ENCODE measurements at regions not wholly inside any gene's neighbourhood (a gene's known extent, or its start where the extent isn't known, plus 50 kb on each side); places are given as distances from the start of the nearest gene placed in this dataset.

GRCh38 chr1:48051466-48052126 is 54.4 kb upstream of the TRABD2B start:
- peaks cover 33% of the 10 kb centered on the region for H3K27me3 Mint-ChIP-seq (ENCODE audit: low read depth)
- H3K4me1 Mint-ChIP-seq = peaks cover 55% of the 10 kb centered on the region
- H3K27ac Mint-ChIP-seq = peak overlapping the region; percentile 27

GRCh38 chr1:48049823-48050535 is 52.8 kb upstream of the TRABD2B start:
- Mint-ChIP-seq H3K36me3 (no peaks in the 10 kb centered on the region), H3K4me3 (no peak overlapping the region), H3K9me3 (no peaks in the 10 kb centered on the region), H3K27ac (peak overlapping the region; percentile 17), H3K27me3 (ENCODE audit: low read depth) (peaks cover 19% of the 10 kb centered on the region), H3K4me1 (peaks cover 55% of the 10 kb centered on the region)
- DNase-seq (ENCODE audit: low spot score in 2 of 2, unreplicated experiment in 2 of 2) = no peak
- TF ChIP-seq CTCF (IDR thresholded peaks at IDR 0.05; ENCODE audit: unreplicated experiment) = no peak

More at GRCh38 chr1:48051466-48052126, 54.4 kb upstream of the TRABD2B start:
- Mint-ChIP-seq H3K4me3 (no peak overlapping the region), H3K9me3 (no peaks in the 10 kb centered on the region), H3K36me3 (no peaks in the 10 kb centered on the region)
- no peak for TF ChIP-seq CTCF (IDR thresholded peaks at IDR 0.05; ENCODE audit: unreplicated experiment)
- DNase-seq (ENCODE audit: low spot score in 2 of 2, unreplicated experiment in 2 of 2) = no peak

- no peak for DNase-seq (ENCODE audit: low spot score in 2 of 2, unreplicated experiment in 2 of 2)
- Mint-ChIP-seq H3K9me3 (no peaks in the 10 kb centered on the region), H3K4me3 (no peak overlapping the region), H3K27ac (no peak overlapping the region), H3K36me3 (no peaks in the 10 kb centered on the region), H3K27me3 (ENCODE audit: low read depth) (peaks cover 11% of the 10 kb centered on the region), H3K4me1 (peaks cover 56% of the 10 kb centered on the region)
- no peak for TF ChIP-seq CTCF (IDR thresholded peaks at IDR 0.05; ENCODE audit: unreplicated experiment)
These were observed 51.8 kb upstream of the TRABD2B start for GRCh38 chr1:48048980-48049379.

GRCh38 chr1:48048064-48048463 is 50.9 kb upstream of the TRABD2B start:
- H3K27ac Mint-ChIP-seq = no peak overlapping the region
- DNase-seq (ENCODE audit: low spot score in 2 of 2, unreplicated experiment in 2 of 2) = no peak
- H3K36me3 Mint-ChIP-seq = no peaks in the 10 kb centered on the region

GRCh38 chr1:48047116-48047515 is 49.9 kb upstream of the TRABD2B start:
- Mint-ChIP-seq H3K27me3 (ENCODE audit: low read depth) (peaks cover 18% of the 10 kb centered on the region), H3K9me3 (no peaks in the 10 kb centered on the region), H3K4me3 (no peak overlapping the region), H3K36me3 (no peaks in the 10 kb centered on the region), H3K27ac (no peak overlapping the region), H3K4me1 (peaks cover 58% of the 10 kb centered on the region)
- no peak for TF ChIP-seq CTCF (IDR thresholded peaks at IDR 0.05; ENCODE audit: unreplicated experiment)
- no peak for DNase-seq (ENCODE audit: low spot score in 2 of 2, unreplicated experiment in 2 of 2)

More at GRCh38 chr1:48048064-48048463, 50.9 kb upstream of the TRABD2B start:
- Mint-ChIP-seq H3K4me3 (no peak overlapping the region), H3K27me3 (ENCODE audit: low read depth) (peaks cover 9% of the 10 kb centered on the region), H3K9me3 (no peaks in the 10 kb centered on the region), H3K4me1 (peaks cover 58% of the 10 kb centered on the region)
- TF ChIP-seq CTCF (IDR thresholded peaks at IDR 0.05; ENCODE audit: unreplicated experiment) = no peak
